Upper lobe of left lung (tissue), 6 donors: ENCODE measurements at regions not wholly inside any gene's neighbourhood (a gene's known extent, or its start where the extent isn't known, plus 50 kb on each side); places are given as distances from the start of the nearest gene placed in this dataset.
A peak's percentile ranks its signal among the peaks of the same experiment; 100 is the strongest.

Experiments used
- ATAC-seq, 2 donors: fragments of 200-7000 bp; cut with Tn5 transposase; one replicate each; pipeline ENCODE4 v1.9.1; 2022; ENCODE audit warnings: mild to moderate bottlenecking in 2 of 2, moderate library complexity in 2 of 2; ENCODE audit not compliant: low FRiP score in 2 of 2
- DNase-seq, 2 donors: peaks; one replicate each; pipeline ENCODE4 v3.0.0-alpha.2; 2019 to 2020
- H3K27ac ChIP-seq, 4 donors: fragments of 200-600 bp; sonication (generic); one replicate each; pipeline ENCODE4 v1.5.1; 2016 to 2019
- H3K27me3 ChIP-seq, 4 donors: fragments of 200-600 bp; sonication (generic); one replicate each; pipeline ENCODE4 v1.5.1; 2017 to 2019
- H3K36me3 ChIP-seq, 4 donors: fragments of 200-600 bp; sonication (generic); one replicate each; pipeline ENCODE4 v1.5.1; 2016 to 2019
- H3K4me1 ChIP-seq, 4 donors: fragments of 200-600 bp; sonication (generic); one replicate each; pipeline ENCODE4 v1.5.1; 2018 to 2019
- H3K4me3 ChIP-seq, 4 donors: fragments of 200-600 bp; sonication (generic); one replicate each; pipeline ENCODE4 v1.5.1; 2017 to 2019; ENCODE audit warnings: mild to moderate bottlenecking in 2 of 4, moderate library complexity in 1 of 4
- H3K9me3 ChIP-seq, 4 donors: fragments of 200-600 bp; sonication (generic); one replicate each; pipeline ENCODE4 v1.5.1; 2018 to 2019
- CTCF ChIP-seq, 6 experiments: fragments of 450-650 bp in 4 of 6; fragments of 200-600 bp in 2 of 6; sonication (generic) in 2 of 6; IDR thresholded peaks; one replicate each; pipeline ENCODE4 v1.5.1; 2016 to 2019; ENCODE audit warnings: antibody characterized with exemption in 6 of 6
- EP300 ChIP-seq, 4 donors: sonication (generic); formaldehyde crosslinking; IDR thresholded peaks; one replicate each; pipeline ENCODE4 v1.5.1; 2017; ENCODE audit warnings: antibody characterized with exemption in 4 of 4, control low read depth in 2 of 4
- POLR2A ChIP-seq, 4 donors: fragments of 450-650 bp; IDR thresholded peaks; one replicate each; pipeline ENCODE4 v1.5.1; 2016 to 2017; ENCODE audit warnings: antibody characterized with exemption in 4 of 4, mild to moderate bottlenecking in 2 of 4
- POLR2AphosphoS5 ChIP-seq, 2 donors: sonication (generic); formaldehyde crosslinking; IDR thresholded peaks; one replicate each; pipeline ENCODE4 v1.5.1; 2017; ENCODE audit warnings: antibody characterized with exemption in 2 of 2
- WGBS, 2 donors: methylation state at CpG; one replicate each; pipeline ENCODE4 v1.1.5; 2017 to 2018; 5-methylcytosine and 5-hydroxymethylcytosine counted together
- donor health status: DM: no; HTN: no; CAD: no; lungs with moderate emphysema.
- donor health status: DM: no; HTN: yes; CAD: no; lungs with severe emphysema.

- Histone ChIP-seq H3K9me3 (no peaks in the 10 kb centered on the region), H3K36me3 (no peaks in the 10 kb centered on the region), H3K4me1 (no peaks in the 10 kb centered on the region), H3K27ac (no peak overlapping the region), H3K27me3 (no peaks in the 10 kb centered on the region), H3K4me3 (no peak overlapping the region)
- TF ChIP-seq CTCF (IDR thresholded peaks at IDR 0.05) = no peak
- TF ChIP-seq POLR2AphosphoS5 (IDR thresholded peaks at IDR 0.05) = no peak
- no peak for TF ChIP-seq POLR2A (IDR thresholded peaks at IDR 0.05)
- TF ChIP-seq EP300 (IDR thresholded peaks at IDR 0.05) = no peak
- DNase-seq (no peak), ATAC-seq (no peak)
- 90 to 93% methylated on average over 2 to 12 of the region's 14 CpGs for WGBS, 2 donors
Measured at GRCh38 chr14:100638211-100638855, 51.1 kb upstream of the BEGAIN start.

- Histone ChIP-seq H3K36me3 (no peaks in the 10 kb centered on the region), H3K27me3 (no peaks in the 10 kb centered on the region), H3K4me1 (no peaks in the 10 kb centered on the region), H3K4me3 (no peak overlapping the region), H3K27ac (no peak overlapping the region), H3K9me3 (no peaks in the 10 kb centered on the region)
- ATAC-seq (no peak), DNase-seq (no peak)
- 88 to 91% methylated on average over 6 of the region's 6 CpGs for WGBS, 2 donors
- TF ChIP-seq POLR2AphosphoS5 (IDR thresholded peaks at IDR 0.05) = no peak
- TF ChIP-seq POLR2A (IDR thresholded peaks at IDR 0.05) = no peak
- TF ChIP-seq CTCF (IDR thresholded peaks at IDR 0.05) = no peak
- TF ChIP-seq EP300 (IDR thresholded peaks at IDR 0.05) = no peak
Measured at GRCh38 chr14:100639280-100639679, 52.1 kb upstream of the BEGAIN start.

- 68 to 77% methylated on average over 8 to 20 of the region's 20 CpGs for WGBS, 2 donors
- DNase-seq (peak in 1 of 2 donors; percentile 42), ATAC-seq (no peak)
- no peaks in the 10 kb centered on the region for H3K27me3 ChIP-seq
- peaks cover 7 to 14% (median 11%) of the 10 kb centered on the region in 4 donors for H3K4me1 ChIP-seq
- H3K9me3 ChIP-seq = no peaks in the 10 kb centered on the region
- H3K27ac ChIP-seq = no peak overlapping the region
- no peaks in the 10 kb centered on the region for H3K36me3 ChIP-seq
- H3K4me3 ChIP-seq = no peak overlapping the region
- TF ChIP-seq CTCF (IDR thresholded peaks at IDR 0.05) (no peak), POLR2AphosphoS5 (IDR thresholded peaks at IDR 0.05) (no peak), EP300 (IDR thresholded peaks at IDR 0.05) (no peak)
Measured at GRCh38 chr14:100640471-100641273, 53.5 kb upstream of the BEGAIN start.

GRCh38 chr14:100641274-100641860, 54.1 kb upstream of the BEGAIN start:
- WGBS, 2 donors = 88 to 91% methylated on average over 5 to 8 of the region's 8 CpGs
- H3K27me3 ChIP-seq = no peaks in the 10 kb centered on the region
- H3K27ac ChIP-seq = no peak overlapping the region
- no peak overlapping the region for H3K4me3 ChIP-seq
- no peak for ATAC-seq
- no peak for TF ChIP-seq POLR2A (IDR thresholded peaks at IDR 0.05)
- TF ChIP-seq EP300 (IDR thresholded peaks at IDR 0.05) = no peak
- no peak for TF ChIP-seq POLR2AphosphoS5 (IDR thresholded peaks at IDR 0.05)
- no peak for TF ChIP-seq CTCF (IDR thresholded peaks at IDR 0.05)
- H3K4me1 ChIP-seq = peaks cover 7 to 15% (median 11%) of the 10 kb centered on the region in 4 donors
- DNase-seq = no peak
- H3K9me3 ChIP-seq = no peaks in the 10 kb centered on the region
- no peaks in the 10 kb centered on the region for H3K36me3 ChIP-seq
